ENCODE measurements at regions not wholly inside any gene's neighbourhood (a gene's known extent, or its start where the extent isn't known, plus 50 kb on each side); places are given as distances from the start of the nearest gene placed in this dataset.

GRCh38 chr5:77569409-77569808, 69.1 kb downstream of the OTP start:
- peak overlapping the region; percentile 4 to 61 (median 48); a peak in 19 of 22 replicates for H3K4me2 ChIP-seq
- H3K27me3 ChIP-seq, result no peaks in the 10 kb centered on the region
- H3K9ac ChIP-seq, result no peak overlapping the region
- TF ChIP-seq Cebpa-rat (IDR thresholded peaks at IDR 0.05), result 0 out of 22 replicates have a peak, but pooled peaks of 1 of the 11 experiments have one; percentile 30
- H3K4me1 ChIP-seq, result peaks cover 16 to 27% (median 24%) of the 10 kb centered on the region in 10 experiments
- no peaks in the 10 kb centered on the region for H3K9me3 ChIP-seq (replicated peaks in 1 of 11)
- no peak overlapping the region for H3K4me3 ChIP-seq
- peak overlapping the region in 4 of 11 experiments; percentile 14 to 55 (median 44); a peak in 5 of 22 replicates for H3K27ac ChIP-seq
- no peaks in the 10 kb centered on the region for H4K20me1 ChIP-seq
- no peaks in the 10 kb centered on the region for H3K36me3 ChIP-seq

DNA sequence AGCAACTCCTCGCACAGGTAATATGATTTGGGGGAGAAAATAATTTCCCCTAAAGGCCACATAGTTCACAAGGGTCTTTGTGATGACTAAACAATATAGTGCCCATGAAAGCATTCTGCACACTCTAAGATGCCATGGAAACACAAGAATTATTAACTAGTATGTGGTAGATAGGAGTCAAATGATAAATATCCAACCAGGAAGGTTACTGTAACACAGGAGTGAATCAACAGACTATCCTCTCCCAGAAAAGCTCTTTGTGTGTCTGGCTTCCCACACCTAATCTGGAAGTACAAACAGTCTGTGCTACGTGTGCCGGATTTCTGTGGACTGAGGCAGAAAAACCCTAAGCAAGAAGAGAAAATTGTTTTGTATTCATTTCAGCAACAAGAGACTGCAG, 70.0 kb downstream of the OTP start:
- Histone ChIP-seq H3K9me3 (replicated peaks in 1 of 11) (no peaks in the 10 kb centered on the region), H4K20me1 (no peaks in the 10 kb centered on the region), H3K27ac (peak overlapping the region in 1 of 11 experiments; percentile 45; a peak in 3 of 22 replicates), H3K4me3 (no peak overlapping the region), H3K27me3 (no peaks in the 10 kb centered on the region), H3K4me2 (peak overlapping the region; percentile 28 to 64 (median 43); a peak in 18 of 22 replicates), H3K4me1 (peaks cover 16 to 27% (median 24%) of the 10 kb centered on the region in 10 experiments), H3K9ac (no peak overlapping the region), H3K36me3 (no peaks in the 10 kb centered on the region)
- TF ChIP-seq Cebpa-rat (IDR thresholded peaks at IDR 0.05), result no peak

GRCh38 chr5:77568082-77568481, 70.4 kb downstream of the OTP start:
- Histone ChIP-seq H3K9ac (no peak overlapping the region), H3K9me3 (replicated peaks in 1 of 11) (no peaks in the 10 kb centered on the region), H3K27ac (no peak overlapping the region), H3K4me1 (peaks cover 16 to 27% (median 24%) of the 10 kb centered on the region in 10 experiments), H3K36me3 (no peaks in the 10 kb centered on the region), H3K4me2 (peak overlapping the region; percentile 28 to 64 (median 43); a peak in 21 of 22 replicates), H3K4me3 (no peak overlapping the region), H3K27me3 (no peaks in the 10 kb centered on the region), H4K20me1 (no peaks in the 10 kb centered on the region)
- TF ChIP-seq Cebpa-rat (IDR thresholded peaks at IDR 0.05), result no peak

GRCh38 chr5:77563475-77563874, 71.4 kb upstream of the WDR41 start:
- Histone ChIP-seq H3K4me1 (peaks cover 5 to 11% (median 9%) of the 10 kb centered on the region in 10 experiments; a peak in 18 of 20 replicates), H3K36me3 (no peaks in the 10 kb centered on the region), H3K27ac (no peak overlapping the region), H3K9ac (no peak overlapping the region), H4K20me1 (no peaks in the 10 kb centered on the region), H3K9me3 (replicated peaks in 1 of 11) (no peaks in the 10 kb centered on the region), H3K4me3 (no peak overlapping the region), H3K27me3 (no peaks in the 10 kb centered on the region), H3K4me2 (no peak overlapping the region)
- no peak for TF ChIP-seq Cebpa-rat (IDR thresholded peaks at IDR 0.05)

- TF ChIP-seq Cebpa-rat (IDR thresholded peaks at IDR 0.05), result no peak
- Histone ChIP-seq H3K36me3 (no peaks in the 10 kb centered on the region), H3K9me3 (replicated peaks in 1 of 11) (no peaks in the 10 kb centered on the region), H3K9ac (no peak overlapping the region), H3K4me3 (no peak overlapping the region), H3K4me1 (peaks cover 0 to 4% (median 0%) of the 10 kb centered on the region in 10 experiments; a peak in 2 of 20 replicates), H4K20me1 (no peaks in the 10 kb centered on the region), H3K27ac (no peak overlapping the region), H3K4me2 (no peak overlapping the region), H3K27me3 (no peaks in the 10 kb centered on the region)
Measured at GRCh38 chr5:77561965-77562364, 69.8 kb upstream of the WDR41 start.

DNA sequence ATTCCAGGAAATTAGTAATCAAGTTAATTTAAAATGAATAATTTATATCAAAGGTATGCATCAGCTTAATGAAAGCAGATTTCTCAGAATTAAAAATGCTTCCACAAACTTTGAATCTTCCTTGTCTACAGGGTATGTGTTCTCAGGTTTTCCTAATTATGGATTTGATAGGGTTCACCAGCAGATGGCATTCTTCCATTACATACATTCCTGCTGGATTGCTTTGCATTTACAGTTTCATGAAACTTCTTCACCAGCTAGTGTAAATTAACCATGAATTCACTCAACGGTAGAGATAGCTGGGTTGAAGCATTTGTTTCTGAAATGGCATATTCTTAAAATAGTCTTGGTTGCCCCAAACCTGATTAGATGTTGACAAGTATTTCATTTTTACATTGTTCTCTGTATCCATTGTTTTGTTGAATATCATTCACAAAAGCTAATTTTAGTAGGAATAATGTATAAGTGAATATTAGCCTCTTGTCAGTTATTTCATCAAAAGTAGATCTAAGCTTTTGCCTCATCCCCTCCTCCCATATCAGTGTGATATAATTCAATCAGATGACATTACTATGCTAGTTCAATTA, 68.7 kb upstream of the WDR41 start:
- no peak overlapping the region for H3K4me3 ChIP-seq
- no peak for TF ChIP-seq Cebpa-rat (IDR thresholded peaks at IDR 0.05)
- no peaks in the 10 kb centered on the region for H3K36me3 ChIP-seq
- H3K9ac ChIP-seq, result no peak overlapping the region
- no peaks in the 10 kb centered on the region for H3K9me3 ChIP-seq (replicated peaks in 1 of 11)
- H4K20me1 ChIP-seq, result no peaks in the 10 kb centered on the region
- no peak overlapping the region for H3K27ac ChIP-seq
- peaks cover 0 to 4% (median 0%) of the 10 kb centered on the region in 10 experiments; a peak in 2 of 20 replicates for H3K4me1 ChIP-seq
- no peaks in the 10 kb centered on the region for H3K27me3 ChIP-seq
- H3K4me2 ChIP-seq, result no peak overlapping the region

- Histone ChIP-seq H4K20me1 (no peaks in the 10 kb centered on the region), H3K4me1 (peaks cover 0 to 4% (median 0%) of the 10 kb centered on the region in 10 experiments; a peak in 2 of 20 replicates), H3K9ac (no peak overlapping the region), H3K36me3 (no peaks in the 10 kb centered on the region), H3K9me3 (replicated peaks in 1 of 11) (0 out of 22 replicates have a peak, but pooled peaks cover 0 to 1% (median 0%) of the 10 kb centered on the region in 11 experiments), H3K4me3 (no peak overlapping the region), H3K4me2 (no peak overlapping the region), H3K27ac (no peak overlapping the region), H3K27me3 (no peaks in the 10 kb centered on the region)
- TF ChIP-seq Cebpa-rat (IDR thresholded peaks at IDR 0.05), result no peak
Measured at GRCh38 chr5:77558266-77558665, 66.2 kb upstream of the WDR41 start.

GRCh38 chr5:77550406-77550805, 58.3 kb upstream of the WDR41 start:
- no peaks in the 10 kb centered on the region for H4K20me1 ChIP-seq
- H3K27me3 ChIP-seq, result no peaks in the 10 kb centered on the region
- no peak overlapping the region for H3K27ac ChIP-seq
- no peak overlapping the region for H3K4me3 ChIP-seq
- no peak for TF ChIP-seq Cebpa-rat (IDR thresholded peaks at IDR 0.05)
- no peaks in the 10 kb centered on the region for H3K36me3 ChIP-seq
- peaks cover 0 to 13% (median 7%) of the 10 kb centered on the region in 11 experiments; a peak in 6 of 22 replicates for H3K9me3 ChIP-seq (replicated peaks in 1 of 11)
- no peak overlapping the region for H3K9ac ChIP-seq
- H3K4me2 ChIP-seq, result no peak overlapping the region
- 0 out of 20 replicates have a peak, but pooled peaks cover 0 to 2% (median 0%) of the 10 kb centered on the region in 10 experiments for H3K4me1 ChIP-seq

GRCh38 chr5:77545285-77545684, 53.2 kb upstream of the WDR41 start:
- Histone ChIP-seq H3K9me3 (replicated peaks in 1 of 11) (peaks cover 0 to 16% (median 8%) of the 10 kb centered on the region in 11 experiments; a peak in 8 of 22 replicates), H3K27me3 (no peaks in the 10 kb centered on the region), H3K4me3 (no peak overlapping the region), H3K27ac (no peak overlapping the region), H3K36me3 (no peaks in the 10 kb centered on the region), H3K9ac (no peak overlapping the region), H4K20me1 (no peaks in the 10 kb centered on the region), H3K4me2 (no peak overlapping the region), H3K4me1 (no peaks in the 10 kb centered on the region)
- TF ChIP-seq Cebpa-rat (IDR thresholded peaks at IDR 0.05), result no peak

Measured in BLaER1 treated with 17β-estradiol and CSF1 and Interleukin-3, amounts not matched to agents 10 nM and 100 nM (cell line).